HFFc6 (cell line): ENCODE measurements at regions not wholly inside any gene's neighbourhood (a gene's known extent, or its start where the extent isn't known, plus 50 kb on each side); places are given as distances from the start of the nearest gene placed in this dataset.
A peak's percentile ranks its signal among the peaks of the same experiment; 100 is the strongest.
"Not testable (repeated sequence)": the region's sequence is repeated elsewhere in the genome, so short reads cannot be mapped to it uniquely, and the experiment has no call there.

Experiments used
- DNase-seq: peaks from one replicate; pipeline ENCODE4 v3.0.0-alpha.2; 2018
- H3K27ac Mint-ChIP-seq: 2 replicates; pipeline ENCODE4 v1.8.0; 2020; ENCODE audit warnings: mild to moderate bottlenecking, mixed read lengths
- H3K27me3 Mint-ChIP-seq: 2 replicates; pipeline ENCODE4 v1.8.0; 2021; ENCODE audit warnings: mild to moderate bottlenecking, moderate library complexity, mixed read lengths; ENCODE audit not compliant: insufficient read depth
- H3K36me3 Mint-ChIP-seq: 2 replicates; pipeline ENCODE4 v1.8.0; 2021; ENCODE audit warnings: low read depth, mixed read lengths
- H3K4me1 Mint-ChIP-seq: 2 replicates; pipeline ENCODE4 v1.8.0; 2020; ENCODE audit warnings: low read depth, mixed read lengths
- H3K4me3 Mint-ChIP-seq: 2 replicates; pipeline ENCODE4 v1.8.0; 2020; ENCODE audit warnings: mild to moderate bottlenecking, moderate library complexity, mixed read lengths
- H3K9me3 Mint-ChIP-seq: 2 replicates; pipeline ENCODE4 v1.8.0; 2020; ENCODE audit warnings: mild to moderate bottlenecking, mixed read lengths
- CTCF ChIP-seq: fragments of 200-600 bp; sonication (generic); IDR thresholded peaks from 2 replicates; pipeline ENCODE4 v1.5.0; 2021; ENCODE audit warnings: antibody characterized with exemption, mild to moderate bottlenecking

GRCh38 chr5:57745029-57745428 is 262.4 kb upstream of the ACTBL2 start:
- TF ChIP-seq CTCF = no peak
- H3K9me3 Mint-ChIP-seq = no peaks in the 10 kb centered on the region
- no peaks in the 10 kb centered on the region for H3K36me3 Mint-ChIP-seq
- DNase-seq = no peak
- H3K4me1 Mint-ChIP-seq = peaks cover 49% of the 10 kb centered on the region
- no peak overlapping the region for H3K27ac Mint-ChIP-seq
- no peaks in the 10 kb centered on the region; the same call in none of the 2 replicates for H3K27me3 Mint-ChIP-seq
- no peak overlapping the region for H3K4me3 Mint-ChIP-seq

GRCh38 chr5:57741336-57741735 is 258.7 kb upstream of the ACTBL2 start:
- no peaks in the 10 kb centered on the region for H3K9me3 Mint-ChIP-seq
- no peaks in the 10 kb centered on the region for H3K27me3 Mint-ChIP-seq
- TF ChIP-seq CTCF = no peak
- no peak for DNase-seq
- no peak overlapping the region; the same call in 1 of the 2 replicates for H3K27ac Mint-ChIP-seq
- H3K4me3 Mint-ChIP-seq = no peak overlapping the region
- peaks cover 56% of the 10 kb centered on the region for H3K4me1 Mint-ChIP-seq
- no peaks in the 10 kb centered on the region for H3K36me3 Mint-ChIP-seq

- no peak for DNase-seq
- no peaks in the 10 kb centered on the region for H3K27me3 Mint-ChIP-seq
- TF ChIP-seq CTCF = no peak
- H3K27ac Mint-ChIP-seq = no peak overlapping the region
- no peaks in the 10 kb centered on the region for H3K36me3 Mint-ChIP-seq
- no peak overlapping the region for H3K4me3 Mint-ChIP-seq
- no peaks in the 10 kb centered on the region for H3K9me3 Mint-ChIP-seq
- H3K4me1 Mint-ChIP-seq = peaks cover 65% of the 10 kb centered on the region
Observed at GRCh38 chr5:57738787-57739186, 256.2 kb upstream of the ACTBL2 start.

GRCh38 chr5:57738301-57738700 is 255.7 kb upstream of the ACTBL2 start:
- no peak overlapping the region for H3K4me3 Mint-ChIP-seq
- no peak for DNase-seq
- no peaks in the 10 kb centered on the region for H3K36me3 Mint-ChIP-seq
- H3K27me3 Mint-ChIP-seq = no peaks in the 10 kb centered on the region
- no peak overlapping the region for H3K27ac Mint-ChIP-seq
- peaks cover 65% of the 10 kb centered on the region for H3K4me1 Mint-ChIP-seq
- TF ChIP-seq CTCF = no peak
- no peaks in the 10 kb centered on the region for H3K9me3 Mint-ChIP-seq

- no peak overlapping the region for H3K4me3 Mint-ChIP-seq
- H3K27ac Mint-ChIP-seq = peak overlapping the region; percentile 92
- peaks cover 65% of the 10 kb centered on the region for H3K4me1 Mint-ChIP-seq
- no peaks in the 10 kb centered on the region for H3K36me3 Mint-ChIP-seq
- no peak for TF ChIP-seq CTCF
- no peak for DNase-seq
- H3K9me3 Mint-ChIP-seq = no peaks in the 10 kb centered on the region
- H3K27me3 Mint-ChIP-seq = no peaks in the 10 kb centered on the region
Observed at GRCh38 chr5:57736716-57737115, 254.1 kb upstream of the ACTBL2 start.

GRCh38 chr5:57735279-57736153 is 252.9 kb upstream of the ACTBL2 start:
- H3K27ac Mint-ChIP-seq = peak overlapping the region; percentile 92
- not testable (repeated sequence) for H3K27me3 Mint-ChIP-seq, H3K36me3 Mint-ChIP-seq, H3K9me3 Mint-ChIP-seq
- H3K4me1 Mint-ChIP-seq = peaks cover 53% of the 10 kb centered on the region
- DNase-seq = peak; percentile 83
- H3K4me3 Mint-ChIP-seq = peak overlapping the region; percentile 74
